Gastrocnemius medialis (tissue), 4 donors: ENCODE measurements at regions not wholly inside any gene's neighbourhood (a gene's known extent, or its start where the extent isn't known, plus 50 kb on each side); places are given as distances from the start of the nearest gene placed in this dataset.
"Not testable (repeated sequence)": the region's sequence is repeated elsewhere in the genome, so short reads cannot be mapped to it uniquely, and the experiment has no call there.

Source experiments
- CTCF ChIP-seq, 5 experiments: fragments of 450-650 bp in 3 of 5; fragments of 200-600 bp in 2 of 5; sonication (generic) in 2 of 5; IDR thresholded peaks in 4 of 5; conservative IDR thresholded peaks in 1 of 5; 1 replicate in 4 of 5; 2 replicates in 1 of 5; pipeline ENCODE4 v1.5.1; 2016 to 2019; ENCODE audit warnings: antibody characterized with exemption in 5 of 5, mild to moderate bottlenecking in 3 of 5, moderate library complexity in 3 of 5
- POLR2A ChIP-seq, 2 donors: fragments of 450-650 bp; IDR thresholded peaks; one replicate each; pipeline ENCODE4 v1.6.1; 2017; ENCODE audit warnings: antibody characterized with exemption in 2 of 2, mild to moderate bottlenecking in 2 of 2, moderate library complexity in 2 of 2

- TF ChIP-seq CTCF (IDR thresholded peaks at IDR 0.05 in 4 of 5, conservative IDR thresholded peaks at IDR 0.05 in 1 of 5); POLR2A (IDR thresholded peaks at IDR 0.05): not testable (repeated sequence)
Observed at GRCh38 chr2:210871566-210871965, 315.2 kb downstream of the CPS1 start.
